H9 (cell line): ENCODE measurements at regions not wholly inside any gene's neighbourhood (a gene's known extent, or its start where the extent isn't known, plus 50 kb on each side); places are given as distances from the start of the nearest gene placed in this dataset.

Experiments used
- DNase-seq: peaks from one replicate; pipeline ENCODE4 v3.0.0-alpha.2; 2017
- H2AFZ ChIP-seq: one replicate; pipeline ENCODE4 v1.6.1; 2013; ENCODE audit warnings: mild to moderate bottlenecking, low read length, control low read depth, moderate library complexity
- H2AK5ac ChIP-seq: 2 replicates; pipeline ENCODE4 v1.6.1; 2013; ENCODE audit warnings: low read length, control low read depth, mixed read lengths; ENCODE audit not compliant: insufficient read length
- H2BK120ac ChIP-seq: one replicate; pipeline ENCODE4 v1.6.1; 2013; ENCODE audit warnings: low read depth, mild to moderate bottlenecking, low read length, control low read depth, inconsistent platforms; ENCODE audit not compliant: poor library complexity, severe bottlenecking
- H2BK12ac ChIP-seq: 2 replicates; pipeline ENCODE4 v1.6.1; 2013; ENCODE audit warnings: low read length, control low read depth, mixed read lengths, low read depth; ENCODE audit not compliant: insufficient read length
- H2BK15ac ChIP-seq: 2 replicates; pipeline ENCODE4 v1.6.1; 2013; ENCODE audit warnings: low read depth, low read length, control low read depth
- H2BK20ac ChIP-seq: one replicate; pipeline ENCODE4 v1.6.1; 2013; ENCODE audit warnings: low read depth, mild to moderate bottlenecking, low read length, control low read depth, inconsistent platforms; ENCODE audit not compliant: poor library complexity, severe bottlenecking
- H2BK5ac ChIP-seq: 2 replicates; pipeline ENCODE4 v1.6.1; 2013; ENCODE audit warnings: low read length, control low read depth, mixed read lengths; ENCODE audit not compliant: insufficient read length
- H3K14ac ChIP-seq: 2 replicates; pipeline ENCODE4 v1.6.1; 2013; ENCODE audit warnings: low read length, control low read depth; ENCODE audit not compliant: insufficient read depth
- H3K18ac ChIP-seq: 2 replicates; pipeline ENCODE4 v1.6.1; 2013; ENCODE audit warnings: low read depth, mild to moderate bottlenecking, mixed read lengths, low read length, control low read depth; ENCODE audit not compliant: insufficient read length
- H3K23ac ChIP-seq: 2 replicates; pipeline ENCODE4 v1.6.1; 2013; ENCODE audit warnings: low read length, control low read depth, mixed read lengths, low read depth; ENCODE audit not compliant: insufficient read length
- H3K23me2 ChIP-seq: 2 replicates; pipeline ENCODE4 v1.6.1; 2013; ENCODE audit warnings: low read depth, mild to moderate bottlenecking, mixed read lengths, low read length, control low read depth; ENCODE audit not compliant: insufficient read length, poor library complexity, severe bottlenecking
- H3K27ac ChIP-seq: 2 replicates; pipeline ENCODE4 v1.5.1; 2013; ENCODE audit warnings: low read length, control low read depth, mixed read lengths, low read depth; ENCODE audit not compliant: insufficient read length
- H3K27me3 ChIP-seq: 2 replicates; pipeline ENCODE4 v1.6.1; 2013; ENCODE audit warnings: low read length, control low read depth, inconsistent platforms; ENCODE audit not compliant: insufficient read depth
- H3K4ac ChIP-seq: 2 replicates; pipeline ENCODE4 v1.6.1; 2013; ENCODE audit warnings: low read depth, mild to moderate bottlenecking, control low read depth, inconsistent platforms, low read length, moderate library complexity
- H3K4me1 ChIP-seq: 2 replicates; pipeline ENCODE4 v1.6.1; 2013; ENCODE audit warnings: low read length, control low read depth, inconsistent platforms; ENCODE audit not compliant: insufficient read depth
- H3K4me2 ChIP-seq: 2 replicates; pipeline ENCODE4 v1.6.1; 2013; ENCODE audit warnings: low read length, control low read depth, mixed read lengths; ENCODE audit not compliant: insufficient read length, insufficient read depth
- H3K56ac ChIP-seq: 2 replicates; pipeline ENCODE4 v1.6.1; 2013; ENCODE audit warnings: low read depth, mild to moderate bottlenecking, mixed read lengths, low read length, control low read depth; ENCODE audit not compliant: insufficient read length
- H3K79me1 ChIP-seq: 2 replicates; pipeline ENCODE4 v1.6.1; 2013; ENCODE audit warnings: low read depth, mild to moderate bottlenecking, moderate library complexity, low read length, control low read depth, inconsistent platforms; ENCODE audit not compliant: insufficient read depth, poor library complexity, severe bottlenecking
- H3K79me2 ChIP-seq: 2 replicates; pipeline ENCODE4 v1.6.1; 2013; ENCODE audit warnings: low read length, control low read depth, inconsistent platforms; ENCODE audit not compliant: insufficient read depth
- H3K9ac ChIP-seq: 2 replicates; pipeline ENCODE4 v1.6.1; 2013; ENCODE audit warnings: low read length, control low read depth, mixed read lengths; ENCODE audit not compliant: insufficient read length; ENCODE audit errors: extremely low read depth
- H3K9me3 ChIP-seq: one replicate; pipeline ENCODE4 v1.6.1; 2013; ENCODE audit warnings: low read depth, low read length, inconsistent platforms; ENCODE audit not compliant: control insufficient read depth
- H3T11ph ChIP-seq: one replicate; pipeline ENCODE4 v1.6.1; 2013; ENCODE audit warnings: mild to moderate bottlenecking, low read length, control low read depth, inconsistent platforms
- H4K20me1 ChIP-seq: one replicate; pipeline ENCODE4 v1.6.1; 2013; ENCODE audit not compliant: control insufficient read depth, insufficient read length, insufficient read depth
- H4K5ac ChIP-seq: 2 replicates; pipeline ENCODE4 v1.6.1; 2013; ENCODE audit warnings: low read depth, mild to moderate bottlenecking, mixed read lengths, low read length, control low read depth; ENCODE audit not compliant: insufficient read length
- H4K8ac ChIP-seq: replicated peaks from 2 replicates; pipeline ENCODE4 v1.6.1; 2013; ENCODE audit warnings: low read length, control low read depth, mixed read lengths, low read depth; ENCODE audit not compliant: insufficient read length
- H4K91ac ChIP-seq: 2 replicates; pipeline ENCODE4 v1.6.1; 2013; ENCODE audit warnings: low read depth, mild to moderate bottlenecking, moderate library complexity, mixed read lengths, low read length, control low read depth; ENCODE audit not compliant: insufficient read length
- H3K27ac Mint-ChIP-seq, 3 experiments: 2 replicates in 2 of 3; 3 replicates in 1 of 3; pipeline ENCODE4 v1.8.0; 2020 to 2021; ENCODE audit warnings: mixed read lengths in 3 of 3, mild to moderate bottlenecking in 1 of 3, moderate library complexity in 1 of 3
- H3K27me3 Mint-ChIP-seq: 2 replicates; pipeline ENCODE4 v1.8.0; 2021; ENCODE audit warnings: low read depth, mild to moderate bottlenecking, moderate library complexity, mixed read lengths
- H3K36me3 Mint-ChIP-seq, 3 experiments: 2 replicates in 2 of 3; 3 replicates in 1 of 3; pipeline ENCODE4 v1.8.0; 2020 to 2021; ENCODE audit warnings: low read depth in 3 of 3, mixed read lengths in 3 of 3; ENCODE audit not compliant: insufficient read depth in 1 of 3
- H3K4me1 Mint-ChIP-seq, 2 experiments: 2 replicates each; pipeline ENCODE4 v1.8.0; 2020; ENCODE audit warnings: mixed read lengths in 2 of 2
- H3K4me3 Mint-ChIP-seq, 2 experiments: 2 replicates in 1 of 2; 3 replicates in 1 of 2; pipeline ENCODE4 v1.8.0; 2020 to 2021; ENCODE audit warnings: mild to moderate bottlenecking in 2 of 2, mixed read lengths in 2 of 2, moderate library complexity in 1 of 2
- H3K9me3 Mint-ChIP-seq, 2 experiments: 2 replicates in 1 of 2; 3 replicates in 1 of 2; pipeline ENCODE4 v1.8.0; 2020; ENCODE audit warnings: mild to moderate bottlenecking in 2 of 2, mixed read lengths in 2 of 2, moderate library complexity in 1 of 2
- CTCF ChIP-seq: fragments of 200-600 bp; sonication (generic); conservative IDR thresholded peaks from 3 replicates; pipeline ENCODE4 v1.8.0; 2021; ENCODE audit warnings: antibody characterized with exemption, mild to moderate bottlenecking
- WGBS: extraction: QIAGEN DNeasy Blood & Tissue Kit; methylation state at CpG from one replicate; pipeline ENCODE4 v1.1.7; 2013; ENCODE audit warnings: missing lambda C conversion rate, low lambda C conversion rate, mixed read lengths; ENCODE audit not compliant: insufficient read length; ENCODE audit errors: extremely low coverage; 5-methylcytosine and 5-hydroxymethylcytosine counted together

GRCh38 chr11:110035357-110035756 is 57.8 kb upstream of the ZC3H12C start:
- Histone ChIP-seq H3K23ac (no peak overlapping the region), H3K9me3 (no peaks in the 10 kb centered on the region), H2BK120ac (no peak overlapping the region), H3K27ac (no peak overlapping the region), H3K4me1 (no peaks in the 10 kb centered on the region; the same call in 1 of the 2 replicates), H4K91ac (no peak overlapping the region), H3K18ac (no peak overlapping the region), H3K23me2 (no peaks in the 10 kb centered on the region), H2BK5ac (no peak overlapping the region), H3K4me2 (no peak overlapping the region), H2BK15ac (no peak overlapping the region), H3K79me2 (no peaks in the 10 kb centered on the region), H2AK5ac (no peak overlapping the region), H2BK20ac (no peak overlapping the region), H3T11ph (no peak overlapping the region), H2BK12ac (no peak overlapping the region), H3K14ac (no peak overlapping the region), H3K79me1 (no peaks in the 10 kb centered on the region), H3K4ac (no peak overlapping the region), H2AFZ (no peak overlapping the region), H3K9ac (no peak overlapping the region), H4K5ac (no peak overlapping the region), H3K27me3 (no peaks in the 10 kb centered on the region), H4K8ac (no peak overlapping the region), H4K20me1 (no peaks in the 10 kb centered on the region), H3K56ac (no peak overlapping the region)
- no peaks in the 10 kb centered on the region; a peak in 1 of 7 replicates for H3K36me3 Mint-ChIP-seq
- no peaks in the 10 kb centered on the region for H3K9me3 Mint-ChIP-seq
- no peaks in the 10 kb centered on the region; a peak in 1 of 4 replicates for H3K4me1 Mint-ChIP-seq
- DNase-seq: no peak
- TF ChIP-seq CTCF: no peak
- no peaks in the 10 kb centered on the region for H3K27me3 Mint-ChIP-seq
- WGBS: no CpG with 5 or more reads among the region's 2 CpGs
- no peak overlapping the region for H3K27ac Mint-ChIP-seq
- H3K4me3 Mint-ChIP-seq: no peak overlapping the region
